HEK293 (cell line): ENCODE measurements at regions not wholly inside any gene's neighbourhood (a gene's known extent, or its start where the extent isn't known, plus 50 kb on each side); places are given as distances from the start of the nearest gene placed in this dataset.

Source experiments
- CTCF ChIA-PET: fragments of 350-600 bp; formaldehyde crosslinking; extraction: SDS; loops from one replicate; lab custom pipeline; 2021; ENCODE audit warnings: antibody characterized with exemption; lab: Yijun Ruan, JAX
- POLR2A ChIA-PET: fragments of 300-600 bp; formaldehyde crosslinking; extraction: SDS; loops from one replicate; lab custom pipeline; 2020; ENCODE audit warnings: antibody characterized with exemption, inconsistent platforms; lab: Yijun Ruan, JAX
- H3K27ac ChIP-seq: fragments of 200-500 bp; sonication (Bioruptor generic); 2 replicates; pipeline ENCODE4 v1.5.1; 2014; ENCODE audit warnings: low read depth, low read length, control low read depth, inconsistent platforms; ENCODE audit errors: extremely low read depth
- H3K36me3 ChIP-seq, 2 experiments: fragments of 200-500 bp in 1 of 2; sonication (Bioruptor generic) in 1 of 2; 1 replicate in 1 of 2; 2 replicates in 1 of 2; pipeline ENCODE4 v1.5.1; 2014 to 2017; ENCODE audit warnings: inconsistent platforms in 2 of 2, low read length in 2 of 2; ENCODE audit not compliant: control insufficient read depth in 2 of 2, insufficient read depth in 1 of 2
- H3K4me1 ChIP-seq: fragments of 200-500 bp; sonication (Bioruptor generic); 2 replicates; pipeline ENCODE4 v1.5.1; 2014; ENCODE audit warnings: mild to moderate bottlenecking, low read length, inconsistent platforms; ENCODE audit not compliant: control insufficient read depth, insufficient read depth
- H3K4me3 ChIP-seq: 2 replicates; pipeline ENCODE4 v1.5.1; 2011; ENCODE audit warnings: low read depth, mild to moderate bottlenecking, control low read depth, low read length, moderate library complexity
- H3K9me3 ChIP-seq: fragments of 200-500 bp; sonication (Bioruptor generic); 2 replicates; pipeline ENCODE4 v1.5.1; 2014; ENCODE audit warnings: low read depth, low read length, inconsistent platforms; ENCODE audit not compliant: control insufficient read depth, insufficient read depth
- TCF7L2 ChIP-seq: IDR thresholded peaks from 2 replicates; pipeline ENCODE4 v1.6.1; 2011; ENCODE audit warnings: low read depth, mild to moderate bottlenecking, inconsistent platforms, low read length, moderate library complexity, borderline replicate concordance
- ZBTB1 ChIP-seq: fragments of 450-650 bp; formaldehyde crosslinking; IDR thresholded peaks from 2 replicates; pipeline ENCODE4 v1.5.1; 2016; ENCODE audit warnings: missing biosample characterization, missing genetic modification characterization
- ZBTB21 ChIP-seq: fragments of 450-650 bp; formaldehyde crosslinking; IDR thresholded peaks from 2 replicates; pipeline ENCODE4 v1.5.1; 2017; ENCODE audit warnings: missing biosample characterization, missing genetic modification characterization
- ZBTB49 ChIP-seq: fragments of 450-650 bp; formaldehyde crosslinking; IDR thresholded peaks from 2 replicates; pipeline ENCODE4 v1.5.1; 2016; ENCODE audit warnings: missing biosample characterization, missing genetic modification characterization, low read depth
- ZNF10 ChIP-seq: fragments of 450-650 bp; formaldehyde crosslinking; IDR thresholded peaks from 2 replicates; pipeline ENCODE4 v1.5.1; 2017; ENCODE audit warnings: missing biosample characterization, missing genetic modification characterization
- ZNF121 ChIP-seq: fragments of 450-650 bp; formaldehyde crosslinking; IDR thresholded peaks from 2 replicates; pipeline ENCODE4 v1.5.1; 2016; ENCODE audit warnings: missing biosample characterization, missing genetic modification characterization
- ZNF184 ChIP-seq: fragments of 450-650 bp; IDR thresholded peaks from 2 replicates; pipeline ENCODE4 v1.5.1; 2018; ENCODE audit warnings: missing biosample characterization, mild to moderate bottlenecking, missing genetic modification characterization
- ZNF23 ChIP-seq: fragments of 450-650 bp; formaldehyde crosslinking; IDR thresholded peaks from 2 replicates; pipeline ENCODE4 v1.5.1; 2016; ENCODE audit warnings: missing biosample characterization, missing genetic modification characterization, borderline replicate concordance
- ZNF292 ChIP-seq: fragments of 450-650 bp; formaldehyde crosslinking; IDR thresholded peaks from 2 replicates; pipeline ENCODE4 v1.5.1; 2016; ENCODE audit warnings: low read depth, missing biosample characterization, missing genetic modification characterization, borderline replicate concordance
- ZNF366 ChIP-seq: fragments of 450-650 bp; formaldehyde crosslinking; conservative IDR thresholded peaks from 2 replicates; pipeline ENCODE4 v1.5.1; 2016; ENCODE audit warnings: missing biosample characterization, missing genetic modification characterization
- ZNF501 ChIP-seq: fragments of 450-650 bp; formaldehyde crosslinking; IDR thresholded peaks from 2 replicates; pipeline ENCODE4 v1.5.1; 2016; ENCODE audit warnings: missing biosample characterization, missing genetic modification characterization
- ZNF513 ChIP-seq: fragments of 450-650 bp; IDR thresholded peaks from 2 replicates; pipeline ENCODE4 v1.5.1; 2018; ENCODE audit warnings: missing biosample characterization, missing genetic modification characterization
- ZNF521 ChIP-seq: fragments of 450-650 bp; formaldehyde crosslinking; IDR thresholded peaks from 2 replicates; pipeline ENCODE4 v1.5.1; 2017; ENCODE audit warnings: missing biosample characterization, mild to moderate bottlenecking, missing genetic modification characterization
- ZNF544 ChIP-seq: fragments of 450-650 bp; formaldehyde crosslinking; IDR thresholded peaks from 2 replicates; pipeline ENCODE4 v1.5.0; 2017; ENCODE audit warnings: missing biosample characterization, missing genetic modification characterization
- ZNF555 ChIP-seq: fragments of 450-650 bp; formaldehyde crosslinking; conservative IDR thresholded peaks from 2 replicates; pipeline ENCODE4 v1.5.1; 2017; ENCODE audit warnings: missing biosample characterization, mild to moderate bottlenecking, missing genetic modification characterization, inconsistent platforms
- ZNF558 ChIP-seq: fragments of 450-650 bp; formaldehyde crosslinking; IDR thresholded peaks from 2 replicates; pipeline ENCODE4 v1.5.1; 2016; ENCODE audit warnings: missing biosample characterization, missing genetic modification characterization
- ZNF585B ChIP-seq: fragments of 450-650 bp; formaldehyde crosslinking; IDR thresholded peaks from 2 replicates; pipeline ENCODE4 v1.5.1; 2016; ENCODE audit warnings: missing biosample characterization, missing genetic modification characterization
- ZNF639 ChIP-seq: fragments of 450-650 bp; formaldehyde crosslinking; IDR thresholded peaks from 2 replicates; pipeline ENCODE4 v1.5.1; 2016; ENCODE audit warnings: missing biosample characterization, missing genetic modification characterization
- ZNF707 ChIP-seq: fragments of 450-650 bp; formaldehyde crosslinking; IDR thresholded peaks from 2 replicates; pipeline ENCODE4 v1.5.1; 2016; ENCODE audit warnings: missing biosample characterization, missing genetic modification characterization
- ZNF777 ChIP-seq: fragments of 450-650 bp; formaldehyde crosslinking; IDR thresholded peaks from 2 replicates; pipeline ENCODE4 v1.5.1; 2017; ENCODE audit warnings: missing biosample characterization, missing genetic modification characterization, borderline replicate concordance
- TF ChIP-seq, protein P1 (sequence below): fragments of 450-650 bp; formaldehyde crosslinking; IDR thresholded peaks from 2 replicates; pipeline ENCODE4 v1.5.1; 2016; ENCODE audit warnings: missing biosample characterization, missing genetic modification characterization
- TF ChIP-seq, protein P2 (sequence below): fragments of 450-650 bp; formaldehyde crosslinking; IDR thresholded peaks from 2 replicates; pipeline ENCODE4 v1.5.1; 2016; ENCODE audit warnings: missing biosample characterization, missing genetic modification characterization
- TF ChIP-seq, protein P3 (sequence below): fragments of 450-650 bp; formaldehyde crosslinking; IDR thresholded peaks from 2 replicates; pipeline ENCODE4 v1.5.1; 2016; ENCODE audit warnings: missing biosample characterization, missing genetic modification characterization

- TF ChIP-seq, protein P1, sequence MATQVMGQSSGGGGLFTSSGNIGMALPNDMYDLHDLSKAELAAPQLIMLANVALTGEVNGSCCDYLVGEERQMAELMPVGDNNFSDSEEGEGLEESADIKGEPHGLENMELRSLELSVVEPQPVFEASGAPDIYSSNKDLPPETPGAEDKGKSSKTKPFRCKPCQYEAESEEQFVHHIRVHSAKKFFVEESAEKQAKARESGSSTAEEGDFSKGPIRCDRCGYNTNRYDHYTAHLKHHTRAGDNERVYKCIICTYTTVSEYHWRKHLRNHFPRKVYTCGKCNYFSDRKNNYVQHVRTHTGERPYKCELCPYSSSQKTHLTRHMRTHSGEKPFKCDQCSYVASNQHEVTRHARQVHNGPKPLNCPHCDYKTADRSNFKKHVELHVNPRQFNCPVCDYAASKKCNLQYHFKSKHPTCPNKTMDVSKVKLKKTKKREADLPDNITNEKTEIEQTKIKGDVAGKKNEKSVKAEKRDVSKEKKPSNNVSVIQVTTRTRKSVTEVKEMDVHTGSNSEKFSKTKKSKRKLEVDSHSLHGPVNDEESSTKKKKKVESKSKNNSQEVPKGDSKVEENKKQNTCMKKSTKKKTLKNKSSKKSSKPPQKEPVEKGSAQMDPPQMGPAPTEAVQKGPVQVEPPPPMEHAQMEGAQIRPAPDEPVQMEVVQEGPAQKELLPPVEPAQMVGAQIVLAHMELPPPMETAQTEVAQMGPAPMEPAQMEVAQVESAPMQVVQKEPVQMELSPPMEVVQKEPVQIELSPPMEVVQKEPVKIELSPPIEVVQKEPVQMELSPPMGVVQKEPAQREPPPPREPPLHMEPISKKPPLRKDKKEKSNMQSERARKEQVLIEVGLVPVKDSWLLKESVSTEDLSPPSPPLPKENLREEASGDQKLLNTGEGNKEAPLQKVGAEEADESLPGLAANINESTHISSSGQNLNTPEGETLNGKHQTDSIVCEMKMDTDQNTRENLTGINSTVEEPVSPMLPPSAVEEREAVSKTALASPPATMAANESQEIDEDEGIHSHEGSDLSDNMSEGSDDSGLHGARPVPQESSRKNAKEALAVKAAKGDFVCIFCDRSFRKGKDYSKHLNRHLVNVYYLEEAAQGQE, result no peak
- TF ChIP-seq ZBTB21 (tag by site-specific recombination), result no peak
- no peak for TF ChIP-seq ZNF366
- no peak for TF ChIP-seq ZNF585B (tag by site-specific recombination)
- no peak for TF ChIP-seq ZNF513 (tag by site-specific recombination)
- no peak for TF ChIP-seq ZNF121
These were observed 67.5 kb upstream of the GTSF1L start (continued) for GRCh38 chr20:43794326-43794725.

- Histone ChIP-seq H3K36me3 (no peaks in the 10 kb centered on the region), H3K27ac (no peak overlapping the region), H3K4me3 (no peak overlapping the region), H3K4me1 (no peaks in the 10 kb centered on the region), H3K9me3 (no peaks in the 10 kb centered on the region)
- ChIA-PET CTCF (no interaction called here), POLR2A (no interaction called here)
- TF ChIP-seq ZNF639 (tag by site-specific recombination), result no peak
- no peak for TF ChIP-seq ZNF707
- no peak for TF ChIP-seq ZNF555 (tag by site-specific recombination)
- TF ChIP-seq ZNF501 (tag by site-specific recombination), result no peak
- TF ChIP-seq ZNF521 (tag by site-specific recombination), result no peak
- no peak for TF ChIP-seq ZBTB1 (tag by site-specific recombination)
- TF ChIP-seq ZNF777 (tag by site-specific recombination), result no peak
- no peak for TF ChIP-seq ZNF10 (tag by site-specific recombination)
- TF ChIP-seq TCF7L2, result no peak
- TF ChIP-seq ZNF23 (tag by site-specific recombination), result no peak
- no peak for TF ChIP-seq ZNF544 (tag by site-specific recombination)
These were observed 62.8 kb upstream of the GTSF1L start for GRCh38 chr20:43789593-43789992.

DNA sequence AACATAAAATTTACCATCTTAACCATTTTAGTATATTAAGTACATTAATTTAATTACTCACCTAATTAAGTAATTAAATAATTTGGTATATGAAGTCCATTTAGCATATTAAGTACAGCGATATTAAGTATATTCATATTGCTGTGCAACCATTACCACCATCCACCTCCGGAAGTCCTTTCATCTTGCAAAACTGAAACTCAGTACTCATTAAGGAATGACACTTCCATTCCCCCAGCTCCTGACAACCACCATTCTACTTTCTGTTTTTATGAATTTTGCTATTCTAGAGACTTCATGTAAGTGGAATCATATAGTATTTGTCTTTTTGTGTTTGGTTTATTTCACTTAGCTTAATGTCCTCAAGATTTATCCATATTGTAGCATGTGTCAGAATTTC is 61.1 kb upstream of the GTSF1L start:
- H3K4me3 ChIP-seq, result no peak overlapping the region
- H3K36me3 ChIP-seq, result no peaks in the 10 kb centered on the region
- no peaks in the 10 kb centered on the region for H3K4me1 ChIP-seq
- ChIA-PET POLR2A (no interaction called here), CTCF (no interaction called here)
- H3K9me3 ChIP-seq, result no peaks in the 10 kb centered on the region
- H3K27ac ChIP-seq, result no peak overlapping the region
- TF ChIP-seq, protein P2, sequence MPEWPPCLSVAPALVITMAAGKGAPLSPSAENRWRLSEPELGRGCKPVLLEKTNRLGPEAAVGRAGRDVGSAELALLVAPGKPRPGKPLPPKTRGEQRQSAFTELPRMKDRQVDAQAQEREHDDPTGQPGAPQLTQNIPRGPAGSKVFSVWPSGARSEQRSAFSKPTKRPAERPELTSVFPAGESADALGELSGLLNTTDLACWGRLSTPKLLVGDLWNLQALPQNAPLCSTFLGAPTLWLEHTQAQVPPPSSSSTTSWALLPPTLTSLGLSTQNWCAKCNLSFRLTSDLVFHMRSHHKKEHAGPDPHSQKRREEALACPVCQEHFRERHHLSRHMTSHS (tag by site-specific recombination), result no peak
- no peak for TF ChIP-seq ZNF558 (tag by site-specific recombination)
- no peak for TF ChIP-seq ZNF292 (tag by site-specific recombination)
- no peak for TF ChIP-seq ZNF184 (tag by site-specific recombination)
- TF ChIP-seq ZBTB49 (tag by site-specific recombination), result no peak
- TF ChIP-seq, protein P3, sequence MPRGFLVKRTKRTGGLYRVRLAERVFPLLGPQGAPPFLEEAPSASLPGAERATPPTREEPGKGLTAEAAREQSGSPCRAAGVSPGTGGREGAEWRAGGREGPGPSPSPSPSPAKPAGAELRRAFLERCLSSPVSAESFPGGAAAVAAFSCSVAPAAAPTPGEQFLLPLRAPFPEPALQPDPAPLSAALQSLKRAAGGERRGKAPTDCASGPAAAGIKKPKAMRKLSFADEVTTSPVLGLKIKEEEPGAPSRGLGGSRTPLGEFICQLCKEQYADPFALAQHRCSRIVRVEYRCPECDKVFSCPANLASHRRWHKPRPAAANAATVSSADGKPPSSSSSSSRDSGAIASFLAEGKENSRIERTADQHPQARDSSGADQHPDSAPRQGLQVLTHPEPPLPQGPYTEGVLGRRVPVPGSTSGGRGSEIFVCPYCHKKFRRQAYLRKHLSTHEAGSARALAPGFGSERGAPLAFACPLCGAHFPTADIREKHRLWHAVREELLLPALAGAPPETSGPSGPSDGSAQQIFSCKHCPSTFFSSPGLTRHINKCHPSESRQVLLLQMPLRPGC (tag by site-specific recombination), result no peak
